Cerebellar cortex (tissue), 1 donor: ENCODE measurements at regions not wholly inside any gene's neighbourhood (a gene's known extent, or its start where the extent isn't known, plus 50 kb on each side); places are given as distances from the start of the nearest gene placed in this dataset.
A peak's percentile ranks its signal among the peaks of the same experiment; 100 is the strongest.

ENCODE experiments used
- DNase-seq: peaks from one replicate; pipeline ENCODE4 v3.0.0-alpha.2; 2015; ENCODE audit warnings: low spot score

DNA sequence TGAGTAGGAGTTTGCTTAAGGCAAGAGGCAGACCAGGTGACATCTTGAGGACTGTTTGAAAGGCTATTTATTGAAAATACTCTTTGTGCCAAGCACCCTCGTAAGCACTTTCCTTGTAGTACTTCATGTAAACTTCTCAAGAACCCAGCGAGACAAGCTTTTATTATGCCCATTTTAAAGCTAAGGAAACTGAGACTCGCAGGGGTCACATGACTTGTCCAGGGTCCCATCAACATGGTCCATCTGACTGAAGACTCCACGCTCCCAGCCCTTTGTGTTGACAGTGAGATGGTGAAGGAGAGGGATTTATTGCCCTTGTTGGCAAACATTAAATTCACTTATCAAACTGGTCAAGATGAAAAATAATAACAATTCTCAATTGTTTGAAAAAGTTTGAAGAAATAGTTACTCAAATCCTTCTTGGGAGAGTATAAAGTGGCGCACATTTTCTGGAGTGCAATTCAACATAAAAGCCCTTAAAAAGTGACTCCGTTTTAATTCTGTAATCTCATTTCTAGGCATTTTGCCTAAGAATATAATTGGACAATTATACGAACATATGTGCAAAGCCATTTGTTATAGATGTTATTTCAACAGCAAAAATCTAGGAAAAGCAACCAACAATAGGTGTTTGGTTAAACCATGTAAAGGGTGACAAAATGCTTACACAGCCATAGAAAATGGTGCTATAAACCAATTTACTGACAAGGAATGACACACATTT is 270.5 kb upstream of the NCKAP5 start:
- peak; percentile 30 for DNase-seq

DNA sequence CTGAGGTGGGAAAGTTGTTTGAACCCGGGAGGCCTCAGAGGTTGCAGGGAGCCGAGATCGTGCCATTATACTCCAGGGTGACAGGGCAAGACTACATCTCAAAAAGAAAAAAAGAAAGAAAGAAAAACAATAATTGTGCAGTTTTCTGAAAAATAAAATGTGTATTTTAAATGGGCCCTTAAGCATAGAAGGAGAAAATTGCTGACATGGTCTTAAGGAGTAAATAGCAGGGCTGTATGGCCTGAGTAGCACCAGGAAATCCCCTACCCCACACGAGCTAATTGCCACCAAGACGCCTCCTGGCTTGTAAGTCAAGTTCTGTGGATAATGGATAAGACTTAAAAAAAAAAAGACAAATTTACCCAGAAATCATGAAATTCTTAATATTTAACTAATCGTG is 271.4 kb upstream of the NCKAP5 start:
- DNase-seq = no peak

DNA sequence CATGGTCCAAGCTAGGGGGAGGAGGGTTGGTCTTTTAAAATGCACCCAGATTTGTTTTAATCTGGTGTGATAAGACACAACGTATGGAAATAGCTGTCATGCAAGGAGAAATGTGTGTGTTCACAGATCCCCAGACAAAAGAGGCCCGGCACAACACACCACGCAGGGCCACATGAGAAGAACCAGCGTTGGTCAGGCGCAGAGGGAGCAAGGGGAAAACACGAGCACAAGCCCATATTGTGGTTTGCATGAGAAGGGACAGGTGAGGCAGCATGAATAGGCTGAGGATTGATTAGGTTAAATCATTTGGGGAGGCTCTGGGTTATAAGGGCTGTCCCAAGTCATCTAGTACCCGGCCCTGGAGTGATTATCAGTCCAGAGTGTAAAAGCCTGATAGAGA is 272.5 kb upstream of the NCKAP5 start:
- DNase-seq = no peak

DNA sequence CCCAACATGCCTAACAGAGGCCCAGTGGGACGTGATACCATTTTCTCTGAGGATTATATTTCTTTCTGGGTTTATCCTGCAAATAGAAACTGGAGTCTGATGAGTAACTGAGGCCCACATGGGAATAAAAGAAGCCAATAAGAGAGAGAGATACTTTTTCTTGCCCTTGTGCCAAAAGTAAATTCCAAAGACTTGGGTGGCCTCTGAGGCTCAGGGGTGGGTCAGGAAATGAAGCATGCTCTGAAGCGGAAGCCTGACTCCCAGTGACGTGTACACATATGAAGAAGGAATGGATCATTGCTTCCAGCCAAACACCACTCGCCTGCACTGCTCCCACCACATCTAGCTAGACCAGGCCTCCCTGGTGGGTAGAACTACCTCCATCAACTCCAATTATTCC is 273.6 kb upstream of the NCKAP5 start:
- DNase-seq = no peak

DNA sequence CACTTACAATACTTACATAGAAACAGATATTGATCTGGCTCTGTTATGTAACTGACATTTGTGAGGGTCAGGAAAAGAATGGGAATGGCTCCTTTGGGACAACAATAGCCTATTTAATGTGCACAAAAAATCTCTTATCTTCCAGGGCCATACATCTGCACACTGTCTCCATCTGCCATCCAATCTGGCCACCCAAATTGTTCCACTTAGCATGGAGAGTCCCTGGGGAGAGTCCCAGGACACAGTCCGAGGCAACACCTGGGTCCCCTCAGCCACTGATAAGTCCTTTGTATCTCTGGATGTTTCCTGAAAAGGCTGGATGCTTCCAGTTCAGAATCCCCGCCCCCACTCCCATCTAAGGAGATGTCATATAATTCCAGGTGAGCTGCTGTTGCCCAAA is 274.2 kb upstream of the NCKAP5 start:
- no peak for DNase-seq

DNA sequence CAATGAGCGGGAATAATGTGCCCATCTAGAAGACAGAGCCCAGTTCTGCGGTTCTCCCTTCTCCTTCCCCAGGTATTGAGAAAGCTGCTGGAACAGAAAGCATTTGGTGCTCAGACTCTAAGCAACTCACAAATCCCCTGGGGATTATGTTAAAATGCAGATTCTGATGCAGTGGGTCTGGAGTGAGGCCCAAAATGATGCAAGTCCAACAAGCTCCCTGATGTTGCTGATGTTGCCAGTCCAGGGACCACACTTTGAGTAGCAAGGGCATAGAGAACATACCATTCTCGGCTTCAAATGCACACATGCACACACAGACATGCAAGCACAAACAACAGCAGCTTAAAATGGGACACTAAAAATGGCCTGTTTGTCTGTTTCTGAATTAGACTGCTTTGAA is 274.8 kb upstream of the NCKAP5 start:
- no peak for DNase-seq

DNA sequence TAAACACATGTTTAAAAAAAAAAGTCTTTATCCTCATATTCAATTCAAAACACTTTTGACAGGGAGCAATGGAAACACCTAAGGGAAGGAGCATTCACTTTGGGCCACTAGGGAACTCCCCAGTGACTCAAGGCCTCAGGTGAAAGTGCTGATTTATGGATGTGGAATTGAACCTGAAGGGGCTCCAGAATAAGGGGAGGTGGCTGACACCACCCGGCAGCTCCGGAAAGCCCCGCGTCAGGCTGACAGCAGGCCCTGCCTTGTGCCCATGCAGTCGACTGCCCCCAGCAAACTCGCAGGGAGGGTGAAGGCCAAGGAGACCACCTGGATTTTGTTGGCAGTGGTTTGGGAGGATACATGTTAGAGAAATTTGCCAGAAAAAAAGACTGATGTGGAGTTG is 275.3 kb upstream of the NCKAP5 start:
- DNase-seq = no peak

DNA sequence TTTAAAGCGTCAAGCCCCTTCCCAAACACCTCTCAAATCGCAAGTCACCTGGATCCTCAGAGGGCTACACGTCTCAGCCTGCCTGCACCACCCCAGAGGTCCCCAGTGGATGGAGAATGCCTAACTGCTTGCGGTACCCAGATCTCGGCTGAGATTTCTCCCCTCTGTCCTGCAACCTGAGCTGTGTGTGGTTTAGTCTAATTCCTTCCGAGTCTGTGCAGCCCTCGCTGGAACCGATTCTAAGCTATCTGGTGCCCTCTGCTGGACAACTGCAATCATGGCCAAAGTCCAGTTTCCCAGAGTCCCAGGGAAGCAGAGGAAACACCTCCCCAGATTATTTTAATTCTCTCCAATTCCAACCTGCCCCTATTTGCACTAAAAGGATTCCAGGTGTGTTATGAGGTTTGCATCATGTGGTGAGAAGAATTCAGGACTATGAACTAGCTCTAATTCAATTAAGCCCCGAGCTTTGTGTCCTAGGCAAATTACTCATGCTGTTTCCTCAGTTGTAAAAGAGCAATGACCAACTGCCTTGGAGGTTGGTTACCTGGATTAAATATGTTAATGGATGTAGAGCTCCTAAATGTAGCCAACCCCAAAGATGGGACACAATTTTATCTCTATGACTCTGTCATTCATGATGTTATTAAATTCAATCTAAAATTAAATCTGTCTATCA is 276.1 kb upstream of the NCKAP5 start:
- DNase-seq = peak; percentile 75

DNA sequence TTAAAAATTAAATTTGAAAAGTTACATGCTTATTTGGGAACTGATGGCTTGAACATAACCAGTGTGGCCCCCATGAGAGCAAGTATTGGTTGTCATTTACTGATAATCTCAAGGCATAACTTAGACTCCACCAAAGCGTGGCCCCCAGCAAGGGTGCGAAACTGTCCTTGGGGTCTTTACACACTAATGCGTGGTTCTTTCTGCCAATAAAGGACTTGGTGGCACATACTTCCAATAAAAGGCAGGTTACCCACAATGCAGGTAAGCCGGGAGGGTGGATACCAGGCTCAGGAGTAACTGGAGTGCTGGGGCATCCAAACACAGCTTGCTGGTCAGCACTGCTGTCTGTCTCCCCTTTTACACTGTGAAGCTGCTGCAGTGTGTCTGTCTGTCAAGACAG is 278.2 kb upstream of the NCKAP5 start:
- DNase-seq = no peak

DNA sequence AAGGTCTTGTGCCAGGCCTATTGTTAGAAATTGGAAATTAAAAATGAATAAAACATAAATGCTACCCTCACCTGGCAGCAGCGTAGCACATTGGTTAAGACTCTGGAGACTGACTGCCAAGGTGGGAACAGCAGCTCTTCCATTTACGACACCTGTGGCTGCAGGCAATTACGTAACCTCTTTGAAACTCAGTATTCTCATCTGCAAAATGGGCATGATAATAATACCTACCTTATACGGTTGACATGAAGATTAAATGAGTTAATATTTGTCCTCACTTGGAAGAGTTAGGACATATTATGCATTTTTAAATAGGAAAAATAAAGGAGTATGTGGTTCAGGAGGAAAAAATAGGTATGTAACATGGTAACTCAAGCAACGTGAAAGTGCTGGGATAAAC is 279.3 kb upstream of the NCKAP5 start:
- DNase-seq = no peak

DNA sequence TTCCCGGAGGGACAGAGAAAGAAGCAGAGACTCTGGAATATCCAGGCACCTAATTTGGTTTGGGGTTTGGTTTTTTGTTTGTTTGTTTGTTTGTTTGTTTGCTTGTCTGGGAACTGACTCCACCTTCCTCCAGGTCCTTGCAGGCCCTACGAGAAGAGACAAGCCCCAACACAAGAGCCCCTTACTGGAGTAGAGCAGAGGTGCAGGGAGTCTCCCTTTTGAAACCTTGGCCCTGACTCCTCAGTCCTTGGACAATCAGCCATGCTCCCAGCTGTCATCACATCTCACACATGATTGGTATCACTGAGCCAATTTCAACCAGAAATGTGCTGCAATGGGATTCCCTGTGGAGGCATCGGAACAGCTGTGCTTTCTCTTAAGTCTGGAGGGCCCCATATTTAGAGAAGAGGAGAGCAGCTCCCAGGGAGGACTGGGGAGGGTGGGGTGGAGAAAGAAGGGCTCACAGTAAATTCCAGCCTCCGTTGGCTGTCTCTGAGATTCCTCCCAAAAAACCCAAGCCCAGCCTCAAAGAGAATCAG is 279.9 kb upstream of the NCKAP5 start:
- DNase-seq = no peak

DNA sequence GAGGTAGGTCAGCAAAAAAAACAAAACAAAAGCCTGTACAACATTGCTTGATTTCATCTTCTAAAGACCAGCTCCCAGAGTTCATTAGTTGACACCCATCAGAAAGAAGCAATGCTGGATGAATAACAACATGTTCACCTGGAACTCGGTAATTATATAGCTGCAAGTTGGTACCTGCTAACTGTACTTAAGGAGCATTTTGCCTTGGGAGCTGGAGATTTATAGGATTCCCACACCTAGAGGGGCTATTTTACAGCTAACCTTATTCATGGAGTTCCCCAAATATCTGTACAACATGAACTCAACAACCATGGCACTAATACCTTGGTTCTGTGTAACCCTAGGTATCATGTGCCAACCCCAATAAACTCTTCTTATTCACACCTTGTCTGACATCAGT is 281.1 kb upstream of the NCKAP5 start:
- DNase-seq = no peak

DNA sequence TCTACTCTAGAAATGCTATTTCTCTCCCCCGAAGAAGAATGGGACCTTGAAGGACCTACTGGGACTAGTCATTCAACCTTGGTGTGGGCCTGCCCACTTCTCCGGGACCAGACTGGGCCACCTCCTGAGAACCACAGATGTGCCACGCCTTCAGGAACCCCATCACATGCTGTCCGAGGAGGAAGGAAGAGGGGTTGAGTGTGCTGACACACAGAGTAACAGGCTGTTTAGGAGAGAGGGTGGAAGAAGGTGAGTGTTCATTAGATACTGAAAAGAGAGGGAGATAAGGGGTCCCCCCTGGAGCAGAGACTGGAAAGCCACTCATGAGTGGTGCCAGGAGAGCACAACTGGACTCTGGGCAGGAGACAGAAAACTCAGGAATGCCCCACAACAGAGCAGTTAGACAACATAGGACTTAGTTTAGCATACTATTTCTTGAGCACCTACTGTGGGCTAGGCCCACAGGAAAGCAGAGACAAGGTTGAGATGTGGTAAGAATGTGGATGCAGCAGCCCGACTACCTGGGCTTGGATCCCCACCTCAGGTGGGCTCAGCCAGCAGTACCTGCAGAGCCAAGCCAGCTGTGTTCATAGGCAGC is 286.4 kb upstream of the NCKAP5 start:
- DNase-seq = no peak

DNA sequence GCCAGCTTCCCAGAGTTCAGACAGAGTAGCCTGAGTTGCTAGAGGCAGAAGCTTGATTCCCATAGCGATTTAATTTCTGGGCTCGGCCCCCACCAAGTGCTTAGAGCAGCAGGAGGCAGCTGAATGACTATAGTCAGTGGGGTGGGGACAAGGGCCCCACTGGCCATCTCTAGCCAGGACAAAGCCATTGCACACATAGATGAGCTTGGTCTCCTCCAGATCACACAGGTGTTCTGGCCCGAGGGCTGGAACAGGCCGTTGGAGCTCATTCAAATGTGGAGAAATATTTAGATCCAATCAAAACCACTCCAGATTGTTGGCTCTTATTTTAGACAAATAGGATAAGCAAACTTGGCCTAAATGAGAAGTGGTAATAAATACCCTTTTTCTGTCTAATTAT is 287.3 kb upstream of the NCKAP5 start:
- DNase-seq = peak; percentile 27

DNA sequence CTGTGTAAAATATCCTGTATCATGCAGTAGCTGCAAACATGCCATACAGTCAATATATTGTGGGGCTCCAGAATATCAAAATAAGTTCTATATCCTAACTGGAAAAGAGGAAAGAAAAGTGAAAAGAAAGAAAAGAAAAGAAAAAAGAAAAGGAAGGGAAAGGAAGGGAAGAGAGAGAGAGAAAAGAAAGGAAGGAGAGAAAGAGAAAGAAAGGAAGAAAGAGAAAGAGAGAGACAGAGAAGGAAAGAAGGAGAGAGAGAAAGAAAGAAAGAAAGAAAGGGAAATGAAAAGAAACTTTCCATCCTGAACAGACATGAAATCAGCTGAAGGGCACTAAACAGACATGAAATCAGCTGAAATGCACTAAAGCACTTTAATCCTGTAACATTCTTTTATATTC is 288.4 kb upstream of the NCKAP5 start:
- DNase-seq = no peak

DNA sequence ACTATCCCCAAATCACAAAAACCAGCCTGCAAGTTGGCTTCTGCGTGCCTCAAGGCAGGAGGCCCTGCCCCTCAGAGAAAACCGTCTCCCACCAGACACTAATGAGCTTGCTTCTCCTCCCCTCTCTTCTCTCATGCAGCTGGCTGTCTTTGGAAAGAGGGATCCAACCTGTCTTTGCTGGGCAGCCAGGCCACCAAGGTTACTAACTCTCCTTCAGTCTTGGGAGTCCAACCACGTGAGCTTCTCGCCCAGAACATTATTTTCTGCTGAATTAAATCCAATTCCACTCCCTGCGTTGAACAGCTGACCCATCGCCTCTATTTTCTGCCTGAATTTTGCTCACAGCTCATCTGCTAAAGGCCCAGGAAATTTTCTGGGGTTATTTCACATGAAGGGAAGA is 291.3 kb upstream of the NCKAP5 start:
- no peak for DNase-seq

DNA sequence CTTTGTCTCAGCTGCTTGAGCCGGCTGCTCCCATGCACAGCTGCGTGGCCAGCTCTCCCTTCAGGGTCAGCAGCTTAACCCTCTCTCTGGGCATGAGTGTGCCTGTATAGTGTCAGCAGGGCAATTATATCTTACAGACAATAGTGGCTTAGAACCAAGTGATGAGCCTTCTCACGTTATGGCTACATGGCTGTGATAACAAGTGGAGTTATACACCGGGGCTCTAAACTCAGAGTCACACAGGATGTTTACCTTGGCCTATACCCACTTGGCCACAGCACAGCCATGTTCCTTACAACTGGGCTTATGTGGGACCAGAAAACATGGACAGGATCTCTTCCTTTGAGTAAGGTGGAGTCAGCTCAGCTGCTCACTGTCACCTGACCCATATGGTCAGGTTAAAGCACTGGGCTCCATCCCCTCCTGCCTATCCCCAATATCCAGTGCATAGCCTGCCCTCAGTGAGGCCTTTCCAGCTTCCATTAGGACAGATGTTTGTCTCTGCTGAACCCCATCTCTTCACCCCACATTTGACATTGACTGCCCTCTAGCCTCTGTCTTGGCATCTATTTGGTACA is 294.2 kb upstream of the NCKAP5 start:
- DNase-seq = no peak

DNA sequence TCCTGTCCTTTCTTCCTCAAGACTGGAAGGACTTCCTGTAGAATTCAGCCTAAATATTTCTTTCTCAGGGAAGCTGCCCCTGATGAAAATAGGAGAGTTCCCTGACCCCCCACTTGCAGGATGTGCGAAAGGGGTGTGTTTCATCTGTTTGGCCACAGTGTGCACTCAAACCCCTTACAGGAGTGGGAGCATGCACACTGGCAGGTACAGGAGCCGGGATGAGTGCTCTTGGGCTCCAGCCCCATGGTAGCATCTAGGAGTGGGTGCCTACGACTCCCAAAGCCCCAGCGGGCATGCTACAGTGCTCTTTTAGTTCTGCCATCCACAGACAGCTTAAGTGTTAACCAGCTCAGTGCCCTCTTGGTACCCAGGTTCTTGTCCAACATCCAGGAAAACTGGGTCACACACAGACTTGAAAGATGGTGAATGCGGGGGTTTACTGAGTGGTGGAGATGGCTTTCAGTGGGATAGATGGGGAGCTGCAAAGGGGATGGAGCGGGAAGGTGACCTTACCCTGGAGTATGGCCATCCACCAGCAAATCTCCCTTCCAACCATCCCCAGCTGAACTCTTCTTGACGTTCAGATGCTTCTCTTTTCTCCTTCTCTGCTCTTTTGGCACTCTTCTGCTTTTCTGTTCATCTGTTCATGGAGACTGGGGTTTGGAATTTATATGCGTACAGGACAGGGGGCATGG is 295.0 kb upstream of the NCKAP5 start:
- no peak for DNase-seq

DNA sequence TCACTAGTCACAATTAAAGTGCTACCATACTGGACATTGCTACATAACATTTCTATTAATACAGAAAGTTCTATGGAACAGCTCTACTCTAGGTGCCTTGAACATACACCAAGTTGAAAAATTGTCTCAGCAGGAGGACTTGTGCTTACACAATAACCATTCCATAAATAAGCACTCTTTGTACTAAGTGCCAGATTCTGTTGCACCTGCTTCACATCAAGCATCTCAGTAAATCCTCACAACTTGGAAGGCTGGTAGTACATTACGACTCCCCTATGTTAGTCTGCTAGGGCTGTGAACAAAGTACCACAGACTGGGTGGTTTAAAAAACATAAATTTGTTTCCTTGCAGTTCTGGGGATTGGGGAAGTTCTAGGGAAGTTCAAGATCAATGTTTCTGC is 296.9 kb upstream of the NCKAP5 start:
- DNase-seq = no peak

DNA sequence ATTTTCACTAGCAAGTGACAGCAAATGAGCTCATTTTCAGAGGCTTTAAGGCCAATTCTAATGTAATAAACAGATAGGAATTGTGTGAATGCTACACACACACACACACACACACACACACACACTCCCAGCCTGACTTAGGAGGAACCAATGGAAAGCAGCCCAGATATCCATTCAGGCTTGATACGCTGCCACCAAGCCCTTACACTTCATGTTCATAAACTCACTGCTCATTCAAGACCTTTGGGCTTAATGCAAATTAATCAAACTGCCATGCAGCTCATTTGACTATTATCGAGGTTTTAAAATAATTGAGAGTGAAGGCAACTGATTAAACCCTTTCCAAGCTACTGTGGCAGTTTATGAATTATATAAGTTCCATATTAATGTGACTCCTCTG is 298.9 kb upstream of the NCKAP5 start:
- no peak for DNase-seq

DNA sequence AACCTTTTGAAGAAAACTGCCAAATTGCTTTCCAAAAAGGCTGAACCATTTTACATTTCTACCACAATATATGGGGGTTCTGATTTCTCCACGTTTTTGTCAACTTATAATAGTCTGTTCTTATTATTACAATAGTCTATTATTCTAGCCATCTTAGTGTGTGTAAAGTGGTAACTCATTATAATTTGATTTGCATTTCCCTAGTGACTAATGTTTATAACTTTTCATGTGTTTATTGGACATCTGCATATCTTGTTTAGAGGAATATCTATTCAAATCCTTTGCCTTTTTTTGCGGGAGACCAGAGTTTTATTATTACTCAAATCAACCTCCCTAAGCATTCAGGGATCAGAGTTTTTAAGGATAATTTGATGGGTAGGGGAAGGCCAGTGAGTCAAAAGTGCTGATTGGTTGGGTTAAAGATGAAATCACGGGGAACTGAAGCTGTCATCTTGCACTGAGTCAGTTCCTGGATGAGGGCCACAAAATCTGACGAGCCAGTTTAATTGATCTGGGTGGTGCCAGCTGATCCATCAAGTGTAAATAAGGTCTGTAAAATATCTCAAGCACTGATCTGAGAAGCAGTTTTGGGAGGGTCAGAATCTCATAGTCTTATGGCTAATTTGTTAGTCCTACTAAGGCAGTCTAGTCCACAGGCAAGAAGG is 303.4 kb upstream of the NCKAP5 start:
- no peak for DNase-seq

DNA sequence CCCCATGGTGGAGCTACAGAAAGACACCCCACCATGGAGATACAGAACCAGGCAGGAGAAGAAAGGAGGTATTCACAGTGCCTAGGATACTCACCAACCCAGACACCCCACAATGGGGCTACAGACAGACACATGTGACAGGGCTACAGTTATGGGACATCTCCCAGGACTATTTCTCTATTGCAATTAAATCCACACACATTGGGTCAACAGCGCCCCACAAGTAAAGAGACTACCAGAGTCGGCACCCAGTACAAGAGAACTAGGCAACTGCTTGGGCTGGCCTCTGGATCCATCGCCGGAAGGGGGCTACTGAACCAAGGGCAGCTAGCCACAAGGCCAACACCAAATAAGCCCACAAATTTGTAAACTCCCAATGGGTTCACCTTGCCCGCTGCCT is 310.1 kb upstream of the NCKAP5 start:
- no peak for DNase-seq
